HFF-Myc (cell line): ENCODE measurements at regions not wholly inside any gene's neighbourhood (a gene's known extent, or its start where the extent isn't known, plus 50 kb on each side); places are given as distances from the start of the nearest gene placed in this dataset.

Experiments
- DNase-seq: peaks from one replicate; pipeline ENCODE4 v3.0.0-alpha.2; 2011; ENCODE audit warnings: low read depth; ENCODE audit errors: extremely low read depth
- H3K4me3 ChIP-seq: replicated peaks from 2 replicates; pipeline ENCODE4 v1.5.1; 2011; ENCODE audit warnings: low read depth, mild to moderate bottlenecking, control low read depth, low read length
- CTCF ChIP-seq: IDR thresholded peaks from 2 replicates; pipeline ENCODE4 v1.5.1; 2012; ENCODE audit warnings: mild to moderate bottlenecking, low read depth, low read length, control low read depth; ENCODE audit errors: missing control alignments

DNA sequence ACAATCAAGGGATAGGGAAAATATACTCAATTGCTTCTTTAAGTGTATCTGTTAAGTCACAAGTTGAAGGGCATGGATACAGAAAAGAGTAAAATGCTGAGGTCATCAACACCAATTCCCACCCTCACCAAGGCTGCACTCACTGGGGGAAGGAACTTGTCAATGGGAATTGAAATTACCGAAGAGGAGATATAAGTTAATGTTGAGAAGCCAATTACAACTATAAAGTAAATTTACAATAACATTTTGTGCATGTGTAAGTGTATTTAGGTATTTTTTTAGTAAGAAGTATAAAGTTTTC lies 255.1 kb upstream of the KCNIP4 start:
- H3K4me3 ChIP-seq: no peak overlapping the region
- DNase-seq: no peak
- no peak for TF ChIP-seq CTCF

DNA sequence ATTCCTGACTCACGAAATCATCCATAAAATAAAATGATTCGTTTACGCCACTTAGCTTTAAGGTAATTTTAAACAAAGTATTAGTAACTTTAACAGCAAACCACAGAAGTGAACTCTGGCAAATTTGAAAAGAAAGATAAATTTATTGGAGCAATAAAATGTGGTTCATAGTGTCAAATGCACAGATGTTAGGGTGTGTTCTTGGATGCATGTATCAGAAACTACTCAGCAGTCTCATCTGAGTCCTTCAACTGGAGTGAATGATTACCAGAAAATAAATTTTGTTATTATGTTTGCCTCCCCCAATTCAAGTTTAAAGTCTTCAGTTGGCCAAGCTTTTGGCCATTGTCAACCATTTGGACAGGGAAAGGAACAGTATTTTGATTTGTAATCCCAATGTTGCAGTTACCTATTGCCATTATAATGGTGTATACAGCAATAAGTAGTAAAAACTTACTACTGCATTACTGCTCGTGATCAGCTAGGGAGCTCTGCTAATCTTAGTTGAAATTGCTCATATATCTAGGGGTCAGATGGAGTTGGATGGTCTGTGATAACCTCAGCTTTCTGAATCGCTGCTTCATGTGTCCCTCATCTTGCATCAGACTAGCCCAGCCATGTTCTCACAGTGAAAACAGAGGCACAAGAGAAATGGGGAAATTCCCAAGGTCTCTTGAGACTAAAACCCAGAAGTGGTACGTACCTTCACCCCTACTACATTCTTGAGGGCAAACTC lies 254.6 kb upstream of the KCNIP4 start:
- no peak for DNase-seq
- no peak overlapping the region for H3K4me3 ChIP-seq
- TF ChIP-seq CTCF: no peak

DNA sequence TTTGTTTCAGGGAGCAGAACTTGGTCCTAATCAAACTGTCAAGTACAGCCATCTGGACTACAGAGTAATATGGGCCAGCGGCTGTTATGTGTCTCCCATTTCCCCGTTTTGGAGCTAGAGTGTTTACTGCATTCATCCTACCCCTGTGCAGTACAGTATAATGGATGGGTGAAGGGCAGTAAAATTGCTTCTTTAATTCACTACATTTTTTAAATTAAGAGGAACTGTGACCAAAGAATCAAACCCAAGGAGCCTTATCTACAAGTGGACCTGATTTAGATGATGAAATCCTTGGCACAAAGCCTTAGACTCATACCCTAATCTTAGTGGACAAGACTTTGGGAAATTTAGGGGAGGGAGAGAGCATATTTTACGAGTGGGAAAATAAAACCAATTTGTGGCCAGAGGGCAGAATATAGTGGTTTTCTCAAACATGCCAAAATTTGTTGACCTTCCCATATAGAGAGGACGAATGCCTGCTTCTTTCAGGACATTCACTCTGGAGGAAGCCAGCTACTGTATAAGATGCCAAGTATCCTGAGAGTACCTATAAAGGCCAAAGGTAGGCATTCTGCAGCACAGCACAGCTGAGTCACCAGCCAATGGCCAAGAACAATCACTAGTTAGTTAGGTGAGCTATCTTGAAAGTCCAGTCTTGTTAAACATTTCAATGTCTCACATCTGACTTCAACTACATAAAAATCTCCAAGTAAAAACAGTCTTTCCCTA lies 253.8 kb upstream of the KCNIP4 start:
- DNase-seq: no peak

DNA sequence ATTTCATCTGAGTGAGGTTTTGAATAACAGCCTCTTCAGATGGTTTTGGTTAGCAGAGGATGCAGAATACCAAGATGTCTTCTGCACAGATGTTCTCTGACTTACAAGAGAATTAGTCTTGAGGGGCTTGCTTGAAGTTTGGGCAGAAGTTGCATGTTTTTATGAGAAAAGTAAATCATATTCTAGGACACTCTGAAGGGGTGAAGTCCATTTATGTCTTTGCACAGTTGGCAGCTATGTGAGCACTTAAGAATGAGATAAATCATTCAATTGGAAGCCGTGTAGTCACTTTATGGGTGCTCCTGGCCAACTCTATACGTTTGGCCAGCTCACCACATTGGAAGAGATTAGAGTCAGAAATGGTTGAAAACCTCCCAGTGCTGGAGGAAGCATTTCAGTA lies 252.7 kb upstream of the KCNIP4 start:
- DNase-seq: no peak
- TF ChIP-seq CTCF: no peak
- no peak overlapping the region for H3K4me3 ChIP-seq

More for the DNA sequence above, 253.8 kb upstream of the KCNIP4 start:
- TF ChIP-seq CTCF: no peak
- no peak overlapping the region for H3K4me3 ChIP-seq

- no peak for TF ChIP-seq CTCF
- H3K4me3 ChIP-seq: no peak overlapping the region
- DNase-seq: no peak
Observed at GRCh38 chr4:22196551-22196950, 248.0 kb upstream of the KCNIP4 start.

- no peak for DNase-seq
- no peak for TF ChIP-seq CTCF
- H3K4me3 ChIP-seq: no peak overlapping the region
Observed at GRCh38 chr4:22192084-22192511, 243.5 kb upstream of the KCNIP4 start.
